K562 (cell line): ENCODE measurements at regions not wholly inside any gene's neighbourhood (a gene's known extent, or its start where the extent isn't known, plus 50 kb on each side); places are given as distances from the start of the nearest gene placed in this dataset.
"Not testable (repeated sequence)": the region's sequence is repeated elsewhere in the genome, so short reads cannot be mapped to it uniquely, and the experiment has no call there.

Experiments used
- ATAC-seq: fragments of 200-7000 bp; cut with Tn5 transposase; 3 replicates; pipeline ENCODE4 v1.9.1; 2020; ENCODE audit warnings: moderate library complexity
- BruUV-seq: library from RNA; stranded (reverse); fragments of 400-500 nt; replicated peaks from 2 replicates; lab custom pipeline; 2021; lab: Mats Ljungman, UMichigan
- CTCF ChIA-PET: fragments of 300-600 bp; formaldehyde crosslinking; extraction: SDS; loops from one replicate; lab custom pipeline; 2021; ENCODE audit warnings: low intra/inter-chr PET ratio; lab: Yijun Ruan, JAX
- POLR2A ChIA-PET: fragments of 300-600, 350-650 bp; sonication (Branson Sonifier 250); formaldehyde crosslinking; extraction: SDS; loops from one replicate; lab custom pipeline; 2021; ENCODE audit warnings: antibody characterized with exemption, inconsistent platforms; lab: Yijun Ruan, JAX
- DNase-seq, 4 experiments: peaks; one replicate each; pipeline versions ENCODE4 v3.0.0 to v3.0.0-alpha.2; 2011 to 2018; ENCODE audit warnings: low spot score in 3 of 4, mixed read lengths in 3 of 4; ENCODE audit errors: extremely low read depth in 1 of 4
- FAIRE-seq: peaks from 2 replicates; lab custom pipeline; 2011; peaks lifted over from hg19 to GRCh38; lab: Jason Lieb, UNC
- H2AFZ ChIP-seq: 2 replicates; pipeline ENCODE4 v1.6.0; 2011; ENCODE audit warnings: low read depth, low read length, control low read depth, inconsistent platforms
- H3K27ac ChIP-seq: fragments of 200-600 bp; 3 replicates; pipeline ENCODE4 v1.8.0; 2011; ENCODE audit warnings: low read depth, mild to moderate bottlenecking, control low read depth, inconsistent platforms, low read length, moderate library complexity, mixed read lengths; ENCODE audit errors: extremely low read depth
- H3K27me3 ChIP-seq, 2 experiments: fragments of 300-600 bp in 1 of 2; 2 replicates in 1 of 2; 3 replicates in 1 of 2; pipeline versions ENCODE4 v1.6.0 to v1.8.0; 2011; ENCODE audit warnings: inconsistent platforms in 2 of 2, low read length in 2 of 2, mild to moderate bottlenecking in 1 of 2, mixed read lengths in 1 of 2, moderate library complexity in 1 of 2; ENCODE audit not compliant: control insufficient read depth in 2 of 2, insufficient read depth in 2 of 2
- H3K36me3 ChIP-seq: fragments of 300-600 bp; 3 replicates; pipeline ENCODE4 v1.8.0; 2011; ENCODE audit warnings: mild to moderate bottlenecking, low read length, inconsistent platforms; ENCODE audit not compliant: control insufficient read depth, insufficient read depth
- H3K4me1 ChIP-seq, 2 experiments: fragments of 200-600 bp in 1 of 2; replicated peaks in 1 of 2; 2 replicates in 1 of 2; 3 replicates in 1 of 2; pipeline versions ENCODE4 v1.5.1 to v1.8.0; 2011; ENCODE audit warnings: inconsistent platforms in 2 of 2, low read length in 2 of 2, mild to moderate bottlenecking in 1 of 2, mixed read lengths in 1 of 2, moderate library complexity in 1 of 2; ENCODE audit not compliant: control insufficient read depth in 2 of 2, insufficient read depth in 2 of 2
- H3K4me2 ChIP-seq: 2 replicates; pipeline ENCODE4 v1.6.1; 2011; ENCODE audit warnings: low read length, control low read depth, inconsistent platforms, mixed read lengths; ENCODE audit not compliant: insufficient read depth
- H3K4me3 ChIP-seq: fragments of 200-600 bp; sonication (generic), shearing (Covaris generic); 2 replicates; pipeline ENCODE4 v1.5.1; 2016; ENCODE audit warnings: control low read depth, inconsistent platforms
- H3K79me2 ChIP-seq: fragments of 200-600 bp; 3 replicates; pipeline ENCODE4 v1.8.0; 2011; ENCODE audit warnings: low read length, inconsistent platforms; ENCODE audit not compliant: control insufficient read depth, insufficient read depth
- H3K9ac ChIP-seq, 2 experiments: 2 replicates each; pipeline versions ENCODE4 v1.6.0 to v1.6.1; 2011; ENCODE audit warnings: low read depth in 2 of 2, low read length in 2 of 2, control low read depth in 1 of 2, inconsistent platforms in 1 of 2, mild to moderate bottlenecking in 1 of 2, mixed read lengths in 1 of 2; ENCODE audit not compliant: insufficient read depth in 1 of 2
- H3K9me1 ChIP-seq: one replicate; pipeline ENCODE4 v1.6.0; 2011; ENCODE audit warnings: inconsistent platforms, mild to moderate bottlenecking, low read length, moderate library complexity; ENCODE audit not compliant: control insufficient read depth, insufficient read depth
- H3K9me3 ChIP-seq: replicated peaks from 2 replicates; pipeline ENCODE4 v1.5.1; 2011; ENCODE audit warnings: low read depth, low read length, inconsistent platforms; ENCODE audit not compliant: control insufficient read depth, insufficient read depth
- H4K20me1 ChIP-seq: replicated peaks from 2 replicates; pipeline ENCODE4 v1.6.1; 2011; ENCODE audit warnings: low read length, inconsistent platforms, mixed read lengths; ENCODE audit not compliant: control insufficient read depth, insufficient read depth
- E2F6 ChIP-seq, 2 experiments: IDR thresholded peaks; 2 replicates each; pipeline ENCODE4 v1.6.1; 2011; ENCODE audit warnings: borderline replicate concordance in 1 of 2, control low read depth in 1 of 2, low read depth in 1 of 2, low read length in 1 of 2, mild to moderate bottlenecking in 1 of 2, mixed read lengths in 1 of 2, moderate library complexity in 1 of 2; ENCODE audit not compliant: insufficient read depth in 1 of 2, insufficient read length in 1 of 2, poor library complexity in 1 of 2, severe bottlenecking in 1 of 2; ENCODE audit errors: extremely low read depth in 1 of 2
- RAD21 ChIP-seq, 2 experiments: fragments of 250-450 bp in 1 of 2; fragments of 450-650 bp in 1 of 2; sonication (Bioruptor Pico) in 1 of 2; formaldehyde crosslinking in 1 of 2; IDR thresholded peaks in 1 of 2; conservative IDR thresholded peaks in 1 of 2; 2 replicates each; pipeline versions ENCODE4 v1.4.0 to v1.8.0; 2020 to 2022; ENCODE audit warnings: mild to moderate bottlenecking in 2 of 2, moderate library complexity in 1 of 2
- WGBS: fragments of 100-300 bp; shearing (Covaris generic); methylation state at CpG from one replicate; pipeline ENCODE4 v1.1.6; 2016; ENCODE audit warnings: low coverage, mixed read lengths; ENCODE audit not compliant: insufficient coverage; ENCODE audit errors: missing lambda C conversion rate; 5-methylcytosine and 5-hydroxymethylcytosine counted together
- in situ Hi-C: fragments of 300-500 bp; cut with MboI; formaldehyde crosslinking; loops from 4 replicates; pipeline ENCODE4 v1.15.0; 2018; ENCODE audit warnings: inconsistent platforms, mixed read lengths
- intact Hi-C: fragments of 100-400 bp; cut with micrococcal nuclease; formaldehyde crosslinking; loops from 2 replicates; pipeline ENCODE4 v1.14.2; 2022

- no peak overlapping the region for H3K4me2 ChIP-seq
- BruUV-seq: no TSS peak
- no peak for FAIRE-seq
- TF ChIP-seq E2F6 (IDR thresholded peaks at IDR 0.05; ENCODE audit: borderline replicate concordance in 1 of 2, extremely low read depth in 1 of 2, insufficient read depth in 1 of 2, insufficient read length in 1 of 2, low read depth in 1 of 2, low read length in 1 of 2, poor library complexity in 1 of 2, severe bottlenecking in 1 of 2): no peak
- TF ChIP-seq RAD21 (CRISPR knock-in tag; conservative IDR thresholded peaks at IDR 0.05 in 1 of 2, IDR thresholded peaks at IDR 0.05 in 1 of 2): 0 out of 4 replicates have a peak, but pooled peaks of 1 of the 2 experiments have one; percentile 8
- TF ChIP-seq, all 486 proteins: peak for 1
- Histone ChIP-seq H4K20me1 (no peaks in the 10 kb centered on the region), H2AFZ (no peak overlapping the region), H3K9ac (no peak overlapping the region), H3K27ac (no peak overlapping the region), H3K27me3 (no peaks in the 10 kb centered on the region), H3K79me2 (no peaks in the 10 kb centered on the region), H3K4me3 (no peak overlapping the region), H3K4me1 (no peaks in the 10 kb centered on the region), H3K36me3 (no peaks in the 10 kb centered on the region), H3K9me3 (no peaks in the 10 kb centered on the region), H3K9me1 (no peaks in the 10 kb centered on the region)
- 0% methylated on average over 3 of the region's 3 CpGs for WGBS
- intact Hi-C loops: no loop called here
- in situ Hi-C loops: loop anchor here (25.0 kb wide), 1 partner anchor 1461 kb away; no protein-coding TSS in a partner anchor
- CTCF ChIA-PET: interaction anchor here (0.6 kb wide), 1 partner anchor 112 kb away, joined by 3 read pairs; no protein-coding TSS in a partner anchor
- no peak for DNase-seq
- ATAC-seq: no peak
- POLR2A ChIA-PET: no interaction called here
Measured at GRCh38 chr10:111323389-111323966, 246.6 kb downstream of the ADRA2A start.

GRCh38 chr10:111332174-111332573, 255.3 kb downstream of the ADRA2A start:
- POLR2A ChIA-PET, H2AFZ ChIP-seq, BruUV-seq, H3K9me3 ChIP-seq, ATAC-seq, CTCF ChIA-PET, H4K20me1 ChIP-seq, FAIRE-seq, DNase-seq, H3K4me2 ChIP-seq, intact Hi-C loops, H3K9me1 ChIP-seq, H3K36me3 ChIP-seq, H3K4me1 ChIP-seq, H3K4me3 ChIP-seq, H3K79me2 ChIP-seq, H3K27ac ChIP-seq, H3K27me3 ChIP-seq, in situ Hi-C loops, H3K9ac ChIP-seq: not testable (repeated sequence)
- 0% methylated on average over 1 of the region's 1 CpG for WGBS
